HEK293T (cell line): ENCODE measurements at regions not wholly inside any gene's neighbourhood (a gene's known extent, or its start where the extent isn't known, plus 50 kb on each side); places are given as distances from the start of the nearest gene placed in this dataset.

Experiments used
- ARNT ChIP-seq: fragments of 450-650 bp; IDR thresholded peaks from 2 replicates; pipeline ENCODE4 v1.6.1; 2017; ENCODE audit warnings: mild to moderate bottlenecking
- ELF4 ChIP-seq: fragments of 450-650 bp; IDR thresholded peaks from 2 replicates; pipeline ENCODE4 v1.6.1; 2017; ENCODE audit warnings: antibody characterized with exemption
- FOXA1 ChIP-seq: fragments of 450-650 bp; IDR thresholded peaks from 2 replicates; pipeline ENCODE4 v1.6.1; 2016; ENCODE audit warnings: mild to moderate bottlenecking
- FOXK2 ChIP-seq: fragments of 450-650 bp; IDR thresholded peaks from 2 replicates; pipeline ENCODE4 v1.6.1; 2016; ENCODE audit warnings: mild to moderate bottlenecking
- FOXM1 ChIP-seq: fragments of 450-650 bp; IDR thresholded peaks from 2 replicates; pipeline ENCODE4 v1.6.1; 2017; ENCODE audit warnings: mild to moderate bottlenecking, borderline replicate concordance
- SP1 ChIP-seq: fragments of 450-650 bp; IDR thresholded peaks from 2 replicates; pipeline ENCODE4 v1.6.1; 2017
- TARDBP ChIP-seq: fragments of 450-650 bp; IDR thresholded peaks from 2 replicates; pipeline ENCODE4 v1.6.1; 2016
- TF ChIP-seq, protein P1 (sequence below): fragments of 450-650 bp; IDR thresholded peaks from 2 replicates; pipeline ENCODE4 v1.6.1; 2016

- TF ChIP-seq ELF4: no peak
- no peak for TF ChIP-seq ARNT
- TF ChIP-seq FOXM1: no peak
- no peak for TF ChIP-seq SP1
- no peak for TF ChIP-seq FOXA1
- TF ChIP-seq TARDBP: no peak
- TF ChIP-seq, protein P1, sequence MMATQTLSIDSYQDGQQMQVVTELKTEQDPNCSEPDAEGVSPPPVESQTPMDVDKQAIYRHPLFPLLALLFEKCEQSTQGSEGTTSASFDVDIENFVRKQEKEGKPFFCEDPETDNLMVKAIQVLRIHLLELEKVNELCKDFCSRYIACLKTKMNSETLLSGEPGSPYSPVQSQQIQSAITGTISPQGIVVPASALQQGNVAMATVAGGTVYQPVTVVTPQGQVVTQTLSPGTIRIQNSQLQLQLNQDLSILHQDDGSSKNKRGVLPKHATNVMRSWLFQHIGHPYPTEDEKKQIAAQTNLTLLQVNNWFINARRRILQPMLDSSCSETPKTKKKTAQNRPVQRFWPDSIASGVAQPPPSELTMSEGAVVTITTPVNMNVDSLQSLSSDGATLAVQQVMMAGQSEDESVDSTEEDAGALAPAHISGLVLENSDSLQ: no peak
- TF ChIP-seq FOXK2: no peak
These were observed 212.6 kb upstream of the ATP10A start for GRCh38 chr15:26075770-26076169.
